ENCODE measurements at regions not wholly inside any gene's neighbourhood (a gene's known extent, or its start where the extent isn't known, plus 50 kb on each side); places are given as distances from the start of the nearest gene placed in this dataset.

DNA sequence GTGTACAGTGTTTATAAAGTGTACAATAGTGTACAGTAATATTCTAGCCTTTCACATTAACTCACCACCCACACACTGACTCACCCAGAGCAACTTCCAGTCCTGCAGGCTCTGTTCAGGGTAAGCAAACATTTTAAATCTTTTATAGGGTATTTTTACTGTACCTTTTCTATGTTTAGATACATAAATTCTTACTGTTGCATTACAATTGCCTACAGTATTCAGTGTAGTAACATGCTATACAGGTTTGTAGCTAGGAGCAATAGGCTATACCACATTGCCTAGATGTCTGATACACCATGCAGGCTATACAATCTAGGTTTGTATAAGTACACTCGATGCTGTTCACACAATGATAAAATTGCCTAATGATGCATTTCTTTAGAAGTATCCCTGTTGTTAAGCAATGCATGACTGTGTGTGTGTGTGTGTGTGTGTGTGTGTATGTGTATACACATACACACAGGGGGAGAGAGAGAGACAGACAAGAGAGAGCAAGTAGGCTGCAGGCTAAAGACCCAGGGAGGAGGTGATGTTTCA, 72.5 kb upstream of the PRR23C start:
- H3K36me3 ChIP-seq, result no peaks in the 10 kb centered on the region
- no peaks in the 10 kb centered on the region for H3K9me3 ChIP-seq
- no peaks in the 10 kb centered on the region for H3K27me3 ChIP-seq
- H3K4me1 ChIP-seq, result peaks cover 0 to 12% of the 10 kb centered on the region in 2 donors
- DNase-seq (no peak), ATAC-seq (no peak)
- intact Hi-C loops (cut with DNase I), result no loop called here
- no peak overlapping the region for H3K4me3 ChIP-seq
- H3K27ac ChIP-seq, result no peak overlapping the region
- no peak for TF ChIP-seq CTCF (IDR thresholded peaks at IDR 0.05)

GRCh38 chr3:139117883-139118760, 73.4 kb upstream of the PRR23C start:
- no peaks in the 10 kb centered on the region for H3K36me3 ChIP-seq
- no peak for ATAC-seq
- H3K9me3 ChIP-seq, result no peaks in the 10 kb centered on the region
- intact Hi-C loops (cut with DNase I), result no loop called here
- DNase-seq, result no peak
- H3K27ac ChIP-seq, result no peak overlapping the region
- H3K4me1 ChIP-seq, result peaks cover 0 to 14% of the 10 kb centered on the region in 2 donors
- no peak for TF ChIP-seq CTCF (IDR thresholded peaks at IDR 0.05)
- H3K4me3 ChIP-seq, result no peak overlapping the region
- H3K27me3 ChIP-seq, result no peaks in the 10 kb centered on the region

DNA sequence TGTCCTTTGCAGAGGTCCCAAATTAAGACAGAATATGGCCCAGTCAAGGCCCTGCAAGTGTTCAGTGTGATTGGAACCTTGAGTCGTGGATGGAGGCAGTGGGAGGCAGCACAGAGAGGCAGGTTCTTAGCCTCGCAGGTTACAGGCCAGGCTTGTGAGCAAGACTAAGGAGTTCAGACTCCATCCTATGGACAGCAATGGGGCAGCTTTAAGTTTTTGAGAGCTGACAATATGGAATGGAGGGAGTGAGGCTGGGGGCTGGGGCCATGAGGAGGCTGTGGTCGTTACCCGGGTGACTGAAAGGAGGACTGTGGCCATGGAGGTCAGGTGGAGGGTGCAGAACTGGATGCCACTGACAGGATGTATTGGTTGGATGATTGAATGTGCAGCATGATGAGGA, 74.1 kb upstream of the PRR23C start:
- H3K27me3 ChIP-seq, result no peaks in the 10 kb centered on the region
- peaks cover 0 to 14% of the 10 kb centered on the region in 2 donors for H3K4me1 ChIP-seq
- no peaks in the 10 kb centered on the region for H3K36me3 ChIP-seq
- no peaks in the 10 kb centered on the region for H3K9me3 ChIP-seq
- H3K27ac ChIP-seq, result no peak overlapping the region
- intact Hi-C loops (cut with DNase I), result no loop called here
- DNase-seq, result no peak
- TF ChIP-seq CTCF (IDR thresholded peaks at IDR 0.05), result no peak
- no peak for ATAC-seq
- no peak overlapping the region for H3K4me3 ChIP-seq

DNA sequence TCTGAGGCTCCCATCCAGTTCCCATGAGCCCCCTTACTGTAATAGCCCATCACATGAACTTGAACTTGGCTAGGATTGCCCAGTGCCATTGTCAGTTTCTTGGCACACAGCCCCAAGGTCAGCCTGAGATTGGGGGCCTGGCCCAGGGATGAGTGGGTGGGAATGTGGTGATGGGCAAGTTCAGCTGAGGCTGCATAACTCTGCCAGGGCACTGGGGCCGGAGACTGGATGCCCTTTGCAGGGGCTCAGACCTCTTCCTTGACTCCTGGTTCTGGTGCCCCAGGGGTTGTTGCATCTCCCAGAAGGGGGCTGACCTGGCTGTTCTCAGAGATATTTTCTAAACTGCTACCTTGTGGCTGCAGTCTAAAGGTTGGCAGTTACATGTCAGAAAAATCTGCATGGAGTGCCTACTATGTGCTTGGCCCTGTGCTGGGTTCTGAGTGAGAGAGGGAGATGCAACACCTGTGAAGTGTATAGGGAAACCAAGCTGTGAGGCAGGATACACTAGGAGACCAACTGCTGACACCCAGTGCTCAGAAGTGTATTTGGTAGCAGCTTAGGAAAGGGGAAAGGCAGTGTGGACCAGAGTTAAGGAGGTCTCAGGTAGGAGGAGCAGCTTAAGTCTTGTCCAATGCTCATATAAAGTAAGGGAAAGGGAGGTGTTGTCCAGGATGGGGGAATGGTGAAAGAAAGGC, 74.8 kb upstream of the PRR23C start:
- ATAC-seq, result no peak
- Histone ChIP-seq H3K4me1 (peaks cover 0 to 14% of the 10 kb centered on the region in 2 donors), H3K27ac (no peak overlapping the region), H3K4me3 (no peak overlapping the region), H3K9me3 (no peaks in the 10 kb centered on the region), H3K27me3 (no peaks in the 10 kb centered on the region), H3K36me3 (no peaks in the 10 kb centered on the region)
- peak in 1 of 4 donors; percentile 64 for DNase-seq
- intact Hi-C loops (cut with DNase I), result no loop called here
- no peak for TF ChIP-seq CTCF (IDR thresholded peaks at IDR 0.05)

Measured in left lung (tissue), 4 donors.